BJ (cell line): ENCODE measurements at regions not wholly inside any gene's neighbourhood (a gene's known extent, or its start where the extent isn't known, plus 50 kb on each side); places are given as distances from the start of the nearest gene placed in this dataset.

ENCODE experiments used
- CTCF ChIA-PET: fragments of 350-600 bp; formaldehyde crosslinking; extraction: SDS; loops from one replicate; lab custom pipeline; 2021; ENCODE audit warnings: antibody characterized with exemption, inconsistent platforms; lab: Yijun Ruan, JAX
- POLR2A ChIA-PET: fragments of 300-600 bp; sonication (Branson Sonifier 250); formaldehyde crosslinking; extraction: SDS; loops from one replicate; lab custom pipeline; 2021; ENCODE audit warnings: antibody characterized with exemption; lab: Charles Lee
- DNase-seq: peaks from one replicate; pipeline ENCODE4 v3.0.0-alpha.2; 2011; ENCODE audit warnings: low read depth
- H3K27me3 ChIP-seq: 2 replicates; pipeline ENCODE4 v1.6.0; 2011; ENCODE audit warnings: low read length; ENCODE audit not compliant: control insufficient read depth, insufficient read depth
- H3K36me3 ChIP-seq: 2 replicates; pipeline ENCODE4 v1.5.1; 2011; ENCODE audit warnings: low read length; ENCODE audit not compliant: control insufficient read depth, insufficient read depth
- H3K4me3 ChIP-seq: 2 replicates; pipeline ENCODE4 v1.5.1; 2011; ENCODE audit warnings: low read depth, mild to moderate bottlenecking, control low read depth, low read length
- TF ChIP-seq, protein P1 (sequence below): IDR thresholded peaks from 2 replicates; pipeline ENCODE4 v1.5.1; 2011; ENCODE audit warnings: low read depth, mild to moderate bottlenecking, control low read depth, inconsistent platforms, low read length, moderate library complexity; ENCODE audit not compliant: insufficient read depth

DNA sequence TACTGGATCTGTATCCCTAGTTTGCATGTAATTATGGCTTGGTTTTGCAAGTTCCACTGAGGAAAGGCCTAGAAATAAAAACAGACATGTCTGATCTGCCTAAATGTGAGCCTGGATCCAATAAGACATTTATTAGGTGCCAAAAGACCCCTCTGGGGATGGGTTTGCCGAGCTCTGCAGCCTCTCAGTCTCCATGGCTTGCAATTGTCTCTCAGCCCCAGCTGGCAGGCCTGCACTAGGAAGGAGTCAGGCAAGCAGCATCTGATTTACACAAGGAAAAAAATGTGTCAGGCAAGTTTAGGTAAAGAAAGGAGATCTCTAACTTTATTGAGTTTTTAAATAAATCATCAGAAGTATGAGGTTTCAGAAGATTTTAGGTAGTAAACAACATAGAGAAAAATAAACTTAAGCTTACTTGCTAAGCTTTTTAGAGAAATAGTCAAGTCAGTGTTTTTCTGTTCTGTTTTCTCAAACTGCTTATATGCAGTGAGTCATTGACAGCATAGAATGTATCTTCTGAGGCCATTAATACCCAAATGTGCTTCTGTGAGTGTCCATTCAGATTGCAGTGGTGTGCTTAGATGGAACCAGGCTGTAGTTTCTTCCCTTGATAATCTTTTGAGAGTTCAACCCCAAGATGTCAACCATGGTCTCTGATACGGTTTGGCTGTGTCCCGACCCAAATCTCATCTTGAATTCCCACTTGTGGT is 121.0 kb downstream of the FHL5 start:
- CTCF ChIA-PET, result no interaction called here
- DNase-seq, result no peak
- POLR2A ChIA-PET, result no interaction called here
- H3K4me3 ChIP-seq, result no peak overlapping the region
- no peaks in the 10 kb centered on the region for H3K27me3 ChIP-seq
- no peaks in the 10 kb centered on the region for H3K36me3 ChIP-seq
- TF ChIP-seq, protein P1, sequence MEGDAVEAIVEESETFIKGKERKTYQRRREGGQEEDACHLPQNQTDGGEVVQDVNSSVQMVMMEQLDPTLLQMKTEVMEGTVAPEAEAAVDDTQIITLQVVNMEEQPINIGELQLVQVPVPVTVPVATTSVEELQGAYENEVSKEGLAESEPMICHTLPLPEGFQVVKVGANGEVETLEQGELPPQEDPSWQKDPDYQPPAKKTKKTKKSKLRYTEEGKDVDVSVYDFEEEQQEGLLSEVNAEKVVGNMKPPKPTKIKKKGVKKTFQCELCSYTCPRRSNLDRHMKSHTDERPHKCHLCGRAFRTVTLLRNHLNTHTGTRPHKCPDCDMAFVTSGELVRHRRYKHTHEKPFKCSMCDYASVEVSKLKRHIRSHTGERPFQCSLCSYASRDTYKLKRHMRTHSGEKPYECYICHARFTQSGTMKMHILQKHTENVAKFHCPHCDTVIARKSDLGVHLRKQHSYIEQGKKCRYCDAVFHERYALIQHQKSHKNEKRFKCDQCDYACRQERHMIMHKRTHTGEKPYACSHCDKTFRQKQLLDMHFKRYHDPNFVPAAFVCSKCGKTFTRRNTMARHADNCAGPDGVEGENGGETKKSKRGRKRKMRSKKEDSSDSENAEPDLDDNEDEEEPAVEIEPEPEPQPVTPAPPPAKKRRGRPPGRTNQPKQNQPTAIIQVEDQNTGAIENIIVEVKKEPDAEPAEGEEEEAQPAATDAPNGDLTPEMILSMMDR, result no peak

DNA sequence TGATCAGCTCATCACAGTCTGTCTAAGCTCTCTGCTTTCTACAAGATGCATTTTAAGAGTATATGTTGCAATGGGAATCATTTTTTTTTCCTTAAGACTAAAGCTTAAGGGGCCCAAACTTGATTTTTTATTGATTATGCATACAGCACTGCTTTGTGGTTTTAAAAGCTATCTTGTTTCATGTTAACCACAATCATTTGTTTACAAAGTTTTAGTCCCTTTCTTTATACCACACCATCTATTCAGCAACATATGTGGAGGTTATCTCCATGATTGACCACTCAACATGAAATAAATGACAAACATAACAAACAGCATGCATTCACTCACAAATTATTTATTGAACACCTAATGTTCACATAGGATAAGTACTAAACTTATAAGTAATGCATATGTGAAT is 119.1 kb downstream of the FHL5 start:
- TF ChIP-seq, protein P1, result no peak
- Histone ChIP-seq H3K36me3 (no peaks in the 10 kb centered on the region), H3K27me3 (no peaks in the 10 kb centered on the region), H3K4me3 (no peak overlapping the region)
- ChIA-PET POLR2A (no interaction called here), CTCF (no interaction called here)
- DNase-seq, result no peak

DNA sequence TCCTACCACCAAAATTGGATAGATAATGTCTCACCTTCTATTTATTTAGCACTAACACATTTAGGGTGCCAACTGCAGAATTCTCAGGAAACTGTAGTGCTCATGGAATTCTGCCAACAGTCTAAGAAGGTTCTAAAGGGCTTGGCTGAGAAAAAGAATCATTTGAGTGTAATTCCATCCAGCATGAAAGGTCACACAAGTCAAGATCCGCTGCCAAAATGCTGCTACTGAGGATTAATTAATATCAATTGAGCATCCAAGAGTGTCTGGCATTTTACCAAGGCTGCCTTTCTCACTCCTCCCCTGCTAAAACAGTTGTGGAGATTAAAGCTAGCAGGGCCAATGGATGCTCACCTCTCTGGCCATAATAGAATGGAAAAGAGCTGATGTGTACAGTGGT is 112.7 kb downstream of the FHL5 start:
- Histone ChIP-seq H3K4me3 (no peak overlapping the region), H3K27me3 (no peaks in the 10 kb centered on the region), H3K36me3 (no peaks in the 10 kb centered on the region)
- DNase-seq, result no peak
- TF ChIP-seq, protein P1, result no peak
- ChIA-PET CTCF (no interaction called here), POLR2A (no interaction called here)
